IMR-90 (cell line): ENCODE measurements at regions not wholly inside any gene's neighbourhood (a gene's known extent, or its start where the extent isn't known, plus 50 kb on each side); places are given as distances from the start of the nearest gene placed in this dataset.

ENCODE experiments used
- ATAC-seq: fragments of 200-7000 bp; cut with Tn5 transposase; 2 replicates; pipeline ENCODE4 v1.9.1; 2020; ENCODE audit warnings: low read depth, mild to moderate bottlenecking, moderate library complexity
- BruUV-seq: library from RNA; stranded (reverse); fragments of 400-500 nt; replicated peaks from 2 replicates; lab custom pipeline; 2021; lab: Mats Ljungman, UMichigan
- CTCF ChIA-PET: fragments of 300-600 bp; formaldehyde crosslinking; extraction: SDS; loops from one replicate; lab custom pipeline; 2021; ENCODE audit warnings: antibody characterized with exemption; lab: Yijun Ruan, JAX
- POLR2A ChIA-PET: fragments of 300-600 bp; sonication (Branson Sonifier 250); formaldehyde crosslinking; loops from one replicate; lab custom pipeline; 2022; ENCODE audit warnings: antibody characterized with exemption; ENCODE audit not compliant: unreplicated experiment; lab: Charles Lee
- DNase-seq: peaks from one replicate; pipeline ENCODE4 v3.0.0; 2013
- H2AFZ ChIP-seq: replicated peaks from 2 replicates; pipeline ENCODE3; 2013; ENCODE audit warnings: low read length, mild to moderate bottlenecking; ENCODE audit not compliant: poor library complexity
- H2AK5ac ChIP-seq: 2 replicates; pipeline ENCODE4 v1.6.1; 2013; ENCODE audit warnings: low read depth, low read length, inconsistent platforms
- H2AK9ac ChIP-seq: replicated peaks from 2 replicates; pipeline ENCODE3; 2013; ENCODE audit warnings: mild to moderate bottlenecking, low read depth, low read length, moderate library complexity; ENCODE audit not compliant: poor library complexity
- H2BK120ac ChIP-seq: 2 replicates; pipeline ENCODE4 v1.6.1; 2013; ENCODE audit warnings: low read depth, low read length, inconsistent platforms
- H2BK15ac ChIP-seq: 3 replicates; pipeline ENCODE4 v1.6.1; 2013; ENCODE audit warnings: low read depth, low read length, inconsistent platforms
- H2BK20ac ChIP-seq: 2 replicates; pipeline ENCODE4 v1.6.1; 2013; ENCODE audit warnings: low read depth, mild to moderate bottlenecking, inconsistent platforms, low read length, moderate library complexity
- H2BK5ac ChIP-seq: 2 replicates; pipeline ENCODE4 v1.6.1; 2013; ENCODE audit warnings: mild to moderate bottlenecking, low read depth, low read length, inconsistent platforms; ENCODE audit not compliant: poor library complexity, severe bottlenecking
- H3K14ac ChIP-seq: replicated peaks from 2 replicates; pipeline ENCODE4 v1.6.1; 2013; ENCODE audit warnings: low read depth, low read length, inconsistent platforms
- H3K18ac ChIP-seq: 2 replicates; pipeline ENCODE4 v1.6.1; 2013; ENCODE audit warnings: low read depth, low read length, control low read depth
- H3K23ac ChIP-seq: 2 replicates; pipeline ENCODE4 v1.6.1; 2013; ENCODE audit warnings: low read depth, low read length, inconsistent platforms
- H3K27ac ChIP-seq: 2 replicates; pipeline ENCODE4 v1.5.1; 2013; ENCODE audit warnings: mild to moderate bottlenecking, control low read depth, low read length; ENCODE audit not compliant: insufficient read depth
- H3K27me3 ChIP-seq: 2 replicates; pipeline ENCODE4 v1.6.1; 2013; ENCODE audit warnings: low read length; ENCODE audit not compliant: control insufficient read depth, insufficient read depth
- H3K36me3 ChIP-seq: 2 replicates; pipeline ENCODE4 v1.6.1; 2013; ENCODE audit warnings: low read length, mixed read lengths; ENCODE audit not compliant: control insufficient read depth, insufficient read depth
- H3K4ac ChIP-seq: 2 replicates; pipeline ENCODE4 v1.6.1; 2013; ENCODE audit warnings: low read depth, low read length, inconsistent platforms
- H3K4me1 ChIP-seq: 2 replicates; pipeline ENCODE4 v1.6.1; 2013; ENCODE audit warnings: low read length, mixed read lengths; ENCODE audit not compliant: control insufficient read depth, insufficient read depth
- H3K4me2 ChIP-seq: 2 replicates; pipeline ENCODE4 v1.6.1; 2013; ENCODE audit warnings: low read depth, mild to moderate bottlenecking, control low read depth, low read length, moderate library complexity
- H3K4me3 ChIP-seq: 2 replicates; pipeline ENCODE4 v1.5.1; 2013; ENCODE audit warnings: low read depth, mild to moderate bottlenecking, control low read depth, low read length, moderate library complexity; ENCODE audit not compliant: insufficient read depth
- H3K56ac ChIP-seq: 2 replicates; pipeline ENCODE4 v1.6.1; 2013; ENCODE audit warnings: low read length, inconsistent platforms; ENCODE audit not compliant: insufficient read depth; ENCODE audit errors: extremely low read depth
- H3K79me1 ChIP-seq, 2 experiments: 2 replicates each; pipeline ENCODE4 v1.6.1; 2013; ENCODE audit warnings: low read length in 2 of 2, inconsistent platforms in 1 of 2, low read depth in 1 of 2
- H3K9ac ChIP-seq: 2 replicates; pipeline ENCODE4 v1.6.1; 2013; ENCODE audit warnings: low read depth, low read length, control low read depth
- H3K9me1 ChIP-seq: 2 replicates; pipeline ENCODE4 v1.6.1; 2013; ENCODE audit warnings: low read length, inconsistent platforms; ENCODE audit not compliant: insufficient read depth
- H3K9me3 ChIP-seq: 2 replicates; pipeline ENCODE4 v1.6.1; 2013; ENCODE audit warnings: low read length; ENCODE audit not compliant: control insufficient read depth, insufficient read depth
- H4K20me1 ChIP-seq: 2 replicates; pipeline ENCODE4 v1.6.1; 2013; ENCODE audit warnings: low read length, inconsistent platforms; ENCODE audit not compliant: insufficient read depth
- H4K5ac ChIP-seq: 2 replicates; pipeline ENCODE4 v1.6.1; 2013; ENCODE audit warnings: mild to moderate bottlenecking, low read depth, low read length, control low read depth
- H4K8ac ChIP-seq, 2 experiments: 2 replicates each; pipeline ENCODE4 v1.6.1; 2013; ENCODE audit warnings: low read depth in 2 of 2, low read length in 2 of 2, control low read depth in 1 of 2, inconsistent platforms in 1 of 2
- H4K91ac ChIP-seq: 2 replicates; pipeline ENCODE4 v1.6.1; 2013; ENCODE audit warnings: low read depth, low read length, inconsistent platforms; ENCODE audit not compliant: insufficient read depth
- CHD1 ChIP-seq: IDR thresholded peaks from 2 replicates; pipeline ENCODE4 v1.6.1; 2012; ENCODE audit warnings: low read depth, low read length, improper control_type of control experiment
- MXI1 ChIP-seq: IDR thresholded peaks from 2 replicates; pipeline ENCODE4 v1.6.1; 2012; ENCODE audit warnings: low read depth, mild to moderate bottlenecking, low read length, moderate library complexity, borderline replicate concordance
- POLR2A ChIP-seq: IDR thresholded peaks from 2 replicates; pipeline ENCODE4 v1.6.1; 2012; ENCODE audit warnings: mild to moderate bottlenecking, low read depth, low read length
- RAD21 ChIP-seq: IDR thresholded peaks from 2 replicates; pipeline ENCODE4 v1.6.1; 2012; ENCODE audit warnings: low read length, improper control_type of control experiment
- RCOR1 ChIP-seq: IDR thresholded peaks from 2 replicates; pipeline ENCODE4 v1.6.1; 2012; ENCODE audit warnings: mild to moderate bottlenecking, low read length, improper control_type of control experiment; ENCODE audit not compliant: insufficient replicate concordance
- SMC3 ChIP-seq: fragments of 150-350 bp; IDR thresholded peaks from 2 replicates; pipeline ENCODE4 v1.6.1; 2016; ENCODE audit warnings: low read depth, mild to moderate bottlenecking, antibody characterized with exemption, low read length, moderate library complexity
- WGBS, 2 experiments: methylation state at CpG; one replicate each; pipeline versions ENCODE4 v1.1.5 to v1.1.7; 2013; ENCODE audit warnings: missing lambda C conversion rate in 2 of 2; ENCODE audit not compliant: insufficient read length in 1 of 2; ENCODE audit errors: extremely low coverage in 2 of 2; 5-methylcytosine and 5-hydroxymethylcytosine counted together
- dilution Hi-C: fragments of 300-500 bp; cut with HindIII; formaldehyde crosslinking; loops from one replicate; pipeline ENCODE4 v1.14.3; 2018; ENCODE audit warnings: low sequenced_read_pairs; ENCODE audit not compliant: unreplicated experiment
- in situ Hi-C: fragments of 300-500 bp; cut with MboI; formaldehyde crosslinking; loops from 3 replicates; pipeline ENCODE4 v1.14.3; 2019; ENCODE audit warnings: low sequenced_read_pairs, inconsistent platforms, mixed read lengths
- intact Hi-C: fragments of 100-400 bp; cut with micrococcal nuclease; formaldehyde crosslinking; loops from 2 replicates; pipeline ENCODE4 v1.10.0; 2022

GRCh38 chr2:51149725-51150124, 117.8 kb upstream of the NRXN1 start:
- no peak overlapping the region for H3K56ac ChIP-seq
- no peak overlapping the region for H2BK5ac ChIP-seq
- TF ChIP-seq MXI1 (no peak), CHD1 (no peak), RCOR1 (no peak), SMC3 (no peak), POLR2A (no peak), RAD21 (no peak)
- no peaks in the 10 kb centered on the region for H3K36me3 ChIP-seq
- dilution Hi-C loops = no loop called here
- no peak overlapping the region for H2BK20ac ChIP-seq
- H4K20me1 ChIP-seq = no peaks in the 10 kb centered on the region
- no peak overlapping the region for H2AFZ ChIP-seq
- no peak overlapping the region for H4K5ac ChIP-seq
- no peak overlapping the region for H2BK15ac ChIP-seq
- H3K9me1 ChIP-seq = no peaks in the 10 kb centered on the region
- H2AK9ac ChIP-seq = no peak overlapping the region
- H3K9ac ChIP-seq = no peak overlapping the region
- ChIA-PET CTCF (no interaction called here), POLR2A (no interaction called here)
- H3K27me3 ChIP-seq = no peaks in the 10 kb centered on the region
- in situ Hi-C loops = no loop called here
- H3K4me1 ChIP-seq = no peaks in the 10 kb centered on the region
- no CpG with 5 or more reads among the region's 2 CpGs for WGBS, 2 experiments
- H3K14ac ChIP-seq = no peak overlapping the region
- DNase-seq (no peak), ATAC-seq (no peak)
- H3K9me3 ChIP-seq = peaks cover 2% of the 10 kb centered on the region; the same call in 1 of the 2 replicates
- no peak overlapping the region for H2AK5ac ChIP-seq
- H3K18ac ChIP-seq = no peak overlapping the region
- no peak overlapping the region for H3K27ac ChIP-seq
- no peak overlapping the region for H4K91ac ChIP-seq
- H3K79me1 ChIP-seq = no peaks in the 10 kb centered on the region
- no TSS peak for BruUV-seq
- H3K4me3 ChIP-seq = no peak overlapping the region
- intact Hi-C loops = no loop called here
- no peak overlapping the region for H3K4me2 ChIP-seq
- H3K4ac ChIP-seq = no peak overlapping the region
- H3K23ac ChIP-seq = no peak overlapping the region
- H4K8ac ChIP-seq = no peak overlapping the region
- no peak overlapping the region for H2BK120ac ChIP-seq
